H9 (cell line): ENCODE measurements at regions not wholly inside any gene's neighbourhood (a gene's known extent, or its start where the extent isn't known, plus 50 kb on each side); places are given as distances from the start of the nearest gene placed in this dataset.
A peak's percentile ranks its signal among the peaks of the same experiment; 100 is the strongest.

ENCODE experiments used
- DNase-seq: peaks from one replicate; pipeline ENCODE4 v3.0.0-alpha.2; 2017
- H2AFZ ChIP-seq: one replicate; pipeline ENCODE4 v1.6.1; 2013; ENCODE audit warnings: mild to moderate bottlenecking, low read length, control low read depth, moderate library complexity
- H2AK5ac ChIP-seq: 2 replicates; pipeline ENCODE4 v1.6.1; 2013; ENCODE audit warnings: low read length, control low read depth, mixed read lengths; ENCODE audit not compliant: insufficient read length
- H2BK120ac ChIP-seq: one replicate; pipeline ENCODE4 v1.6.1; 2013; ENCODE audit warnings: low read depth, mild to moderate bottlenecking, low read length, control low read depth, inconsistent platforms; ENCODE audit not compliant: poor library complexity, severe bottlenecking
- H2BK12ac ChIP-seq: 2 replicates; pipeline ENCODE4 v1.6.1; 2013; ENCODE audit warnings: low read length, control low read depth, mixed read lengths, low read depth; ENCODE audit not compliant: insufficient read length
- H2BK15ac ChIP-seq: 2 replicates; pipeline ENCODE4 v1.6.1; 2013; ENCODE audit warnings: low read depth, low read length, control low read depth
- H2BK20ac ChIP-seq: one replicate; pipeline ENCODE4 v1.6.1; 2013; ENCODE audit warnings: low read depth, mild to moderate bottlenecking, low read length, control low read depth, inconsistent platforms; ENCODE audit not compliant: poor library complexity, severe bottlenecking
- H2BK5ac ChIP-seq: 2 replicates; pipeline ENCODE4 v1.6.1; 2013; ENCODE audit warnings: low read length, control low read depth, mixed read lengths; ENCODE audit not compliant: insufficient read length
- H3K14ac ChIP-seq: 2 replicates; pipeline ENCODE4 v1.6.1; 2013; ENCODE audit warnings: low read length, control low read depth; ENCODE audit not compliant: insufficient read depth
- H3K18ac ChIP-seq: 2 replicates; pipeline ENCODE4 v1.6.1; 2013; ENCODE audit warnings: low read depth, mild to moderate bottlenecking, mixed read lengths, low read length, control low read depth; ENCODE audit not compliant: insufficient read length
- H3K23ac ChIP-seq: 2 replicates; pipeline ENCODE4 v1.6.1; 2013; ENCODE audit warnings: low read length, control low read depth, mixed read lengths, low read depth; ENCODE audit not compliant: insufficient read length
- H3K23me2 ChIP-seq: 2 replicates; pipeline ENCODE4 v1.6.1; 2013; ENCODE audit warnings: low read depth, mild to moderate bottlenecking, mixed read lengths, low read length, control low read depth; ENCODE audit not compliant: insufficient read length, poor library complexity, severe bottlenecking
- H3K27ac ChIP-seq: 2 replicates; pipeline ENCODE4 v1.5.1; 2013; ENCODE audit warnings: low read length, control low read depth, mixed read lengths, low read depth; ENCODE audit not compliant: insufficient read length
- H3K27me3 ChIP-seq: 2 replicates; pipeline ENCODE4 v1.6.1; 2013; ENCODE audit warnings: low read length, control low read depth, inconsistent platforms; ENCODE audit not compliant: insufficient read depth
- H3K4ac ChIP-seq: 2 replicates; pipeline ENCODE4 v1.6.1; 2013; ENCODE audit warnings: low read depth, mild to moderate bottlenecking, control low read depth, inconsistent platforms, low read length, moderate library complexity
- H3K4me1 ChIP-seq: 2 replicates; pipeline ENCODE4 v1.6.1; 2013; ENCODE audit warnings: low read length, control low read depth, inconsistent platforms; ENCODE audit not compliant: insufficient read depth
- H3K4me2 ChIP-seq: 2 replicates; pipeline ENCODE4 v1.6.1; 2013; ENCODE audit warnings: low read length, control low read depth, mixed read lengths; ENCODE audit not compliant: insufficient read length, insufficient read depth
- H3K56ac ChIP-seq: 2 replicates; pipeline ENCODE4 v1.6.1; 2013; ENCODE audit warnings: low read depth, mild to moderate bottlenecking, mixed read lengths, low read length, control low read depth; ENCODE audit not compliant: insufficient read length
- H3K79me1 ChIP-seq: 2 replicates; pipeline ENCODE4 v1.6.1; 2013; ENCODE audit warnings: low read depth, mild to moderate bottlenecking, moderate library complexity, low read length, control low read depth, inconsistent platforms; ENCODE audit not compliant: insufficient read depth, poor library complexity, severe bottlenecking
- H3K79me2 ChIP-seq: 2 replicates; pipeline ENCODE4 v1.6.1; 2013; ENCODE audit warnings: low read length, control low read depth, inconsistent platforms; ENCODE audit not compliant: insufficient read depth
- H3K9ac ChIP-seq: 2 replicates; pipeline ENCODE4 v1.6.1; 2013; ENCODE audit warnings: low read length, control low read depth, mixed read lengths; ENCODE audit not compliant: insufficient read length; ENCODE audit errors: extremely low read depth
- H3K9me3 ChIP-seq: one replicate; pipeline ENCODE4 v1.6.1; 2013; ENCODE audit warnings: low read depth, low read length, inconsistent platforms; ENCODE audit not compliant: control insufficient read depth
- H3T11ph ChIP-seq: one replicate; pipeline ENCODE4 v1.6.1; 2013; ENCODE audit warnings: mild to moderate bottlenecking, low read length, control low read depth, inconsistent platforms
- H4K20me1 ChIP-seq: one replicate; pipeline ENCODE4 v1.6.1; 2013; ENCODE audit not compliant: control insufficient read depth, insufficient read length, insufficient read depth
- H4K5ac ChIP-seq: 2 replicates; pipeline ENCODE4 v1.6.1; 2013; ENCODE audit warnings: low read depth, mild to moderate bottlenecking, mixed read lengths, low read length, control low read depth; ENCODE audit not compliant: insufficient read length
- H4K8ac ChIP-seq: replicated peaks from 2 replicates; pipeline ENCODE4 v1.6.1; 2013; ENCODE audit warnings: low read length, control low read depth, mixed read lengths, low read depth; ENCODE audit not compliant: insufficient read length
- H4K91ac ChIP-seq: 2 replicates; pipeline ENCODE4 v1.6.1; 2013; ENCODE audit warnings: low read depth, mild to moderate bottlenecking, moderate library complexity, mixed read lengths, low read length, control low read depth; ENCODE audit not compliant: insufficient read length
- H3K27ac Mint-ChIP-seq, 3 experiments: 2 replicates in 2 of 3; 3 replicates in 1 of 3; pipeline ENCODE4 v1.8.0; 2020 to 2021; ENCODE audit warnings: mixed read lengths in 3 of 3, mild to moderate bottlenecking in 1 of 3, moderate library complexity in 1 of 3
- H3K27me3 Mint-ChIP-seq: 2 replicates; pipeline ENCODE4 v1.8.0; 2021; ENCODE audit warnings: low read depth, mild to moderate bottlenecking, moderate library complexity, mixed read lengths
- H3K36me3 Mint-ChIP-seq, 3 experiments: 2 replicates in 2 of 3; 3 replicates in 1 of 3; pipeline ENCODE4 v1.8.0; 2020 to 2021; ENCODE audit warnings: low read depth in 3 of 3, mixed read lengths in 3 of 3; ENCODE audit not compliant: insufficient read depth in 1 of 3
- H3K4me1 Mint-ChIP-seq, 2 experiments: 2 replicates each; pipeline ENCODE4 v1.8.0; 2020; ENCODE audit warnings: mixed read lengths in 2 of 2
- H3K4me3 Mint-ChIP-seq, 2 experiments: 2 replicates in 1 of 2; 3 replicates in 1 of 2; pipeline ENCODE4 v1.8.0; 2020 to 2021; ENCODE audit warnings: mild to moderate bottlenecking in 2 of 2, mixed read lengths in 2 of 2, moderate library complexity in 1 of 2
- H3K9me3 Mint-ChIP-seq, 2 experiments: 2 replicates in 1 of 2; 3 replicates in 1 of 2; pipeline ENCODE4 v1.8.0; 2020; ENCODE audit warnings: mild to moderate bottlenecking in 2 of 2, mixed read lengths in 2 of 2, moderate library complexity in 1 of 2
- WGBS: extraction: QIAGEN DNeasy Blood & Tissue Kit; methylation state at CpG from one replicate; pipeline ENCODE4 v1.1.7; 2013; ENCODE audit warnings: missing lambda C conversion rate, low lambda C conversion rate, mixed read lengths; ENCODE audit not compliant: insufficient read length; ENCODE audit errors: extremely low coverage; 5-methylcytosine and 5-hydroxymethylcytosine counted together
- TF ChIP-seq, protein P1 (sequence below): fragments of 200-600 bp; sonication (generic); conservative IDR thresholded peaks from 3 replicates; pipeline ENCODE4 v1.8.0; 2021; ENCODE audit warnings: antibody characterized with exemption, mild to moderate bottlenecking

DNA sequence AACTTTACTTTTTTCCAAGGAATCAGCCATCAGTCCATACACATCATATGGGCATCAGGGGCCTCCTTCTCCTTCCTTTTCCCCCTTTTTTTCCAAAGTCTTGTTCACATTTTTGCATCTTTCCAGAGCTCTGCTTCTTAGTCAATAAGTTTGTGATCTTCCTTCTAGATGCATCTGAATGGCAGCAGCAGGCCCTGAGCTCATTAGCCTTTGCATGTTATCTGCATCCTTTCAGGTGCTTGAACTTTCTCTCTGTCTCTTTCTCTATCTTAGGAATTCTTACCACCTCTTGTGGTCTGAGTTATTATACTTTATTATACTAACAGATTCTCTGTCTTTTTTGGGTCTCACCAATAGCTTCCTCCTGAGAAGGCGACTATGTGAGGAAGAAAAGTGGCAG lies 312.4 kb upstream of the FANCL start:
- Histone ChIP-seq H2BK20ac (no peak overlapping the region), H3K4ac (no peak overlapping the region), H3K9me3 (no peaks in the 10 kb centered on the region), H4K8ac (no peak overlapping the region), H2BK5ac (no peak overlapping the region), H3K56ac (no peak overlapping the region), H3K4me2 (peak overlapping the region; percentile 16), H3K27ac (no peak overlapping the region), H3K79me2 (no peaks in the 10 kb centered on the region), H2BK120ac (no peak overlapping the region), H2AFZ (no peak overlapping the region), H3K27me3 (no peaks in the 10 kb centered on the region), H4K91ac (no peak overlapping the region), H3K4me1 (peaks cover 12% of the 10 kb centered on the region; the same call in 1 of the 2 replicates), H3K79me1 (no peaks in the 10 kb centered on the region), H2BK15ac (no peak overlapping the region), H3K23ac (no peak overlapping the region), H2AK5ac (no peak overlapping the region), H3K9ac (no peak overlapping the region), H3K23me2 (no peaks in the 10 kb centered on the region), H2BK12ac (no peak overlapping the region), H3K14ac (no peak overlapping the region), H4K5ac (no peak overlapping the region), H4K20me1 (no peaks in the 10 kb centered on the region), H3K18ac (no peak overlapping the region), H3T11ph (no peak overlapping the region)
- H3K36me3 Mint-ChIP-seq, result no peaks in the 10 kb centered on the region; a peak in 1 of 7 replicates
- TF ChIP-seq, protein P1, sequence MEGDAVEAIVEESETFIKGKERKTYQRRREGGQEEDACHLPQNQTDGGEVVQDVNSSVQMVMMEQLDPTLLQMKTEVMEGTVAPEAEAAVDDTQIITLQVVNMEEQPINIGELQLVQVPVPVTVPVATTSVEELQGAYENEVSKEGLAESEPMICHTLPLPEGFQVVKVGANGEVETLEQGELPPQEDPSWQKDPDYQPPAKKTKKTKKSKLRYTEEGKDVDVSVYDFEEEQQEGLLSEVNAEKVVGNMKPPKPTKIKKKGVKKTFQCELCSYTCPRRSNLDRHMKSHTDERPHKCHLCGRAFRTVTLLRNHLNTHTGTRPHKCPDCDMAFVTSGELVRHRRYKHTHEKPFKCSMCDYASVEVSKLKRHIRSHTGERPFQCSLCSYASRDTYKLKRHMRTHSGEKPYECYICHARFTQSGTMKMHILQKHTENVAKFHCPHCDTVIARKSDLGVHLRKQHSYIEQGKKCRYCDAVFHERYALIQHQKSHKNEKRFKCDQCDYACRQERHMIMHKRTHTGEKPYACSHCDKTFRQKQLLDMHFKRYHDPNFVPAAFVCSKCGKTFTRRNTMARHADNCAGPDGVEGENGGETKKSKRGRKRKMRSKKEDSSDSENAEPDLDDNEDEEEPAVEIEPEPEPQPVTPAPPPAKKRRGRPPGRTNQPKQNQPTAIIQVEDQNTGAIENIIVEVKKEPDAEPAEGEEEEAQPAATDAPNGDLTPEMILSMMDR, result no peak
- WGBS, result no CpG with 5 or more reads among the region's 1 CpG
- H3K27me3 Mint-ChIP-seq, result no peaks in the 10 kb centered on the region
- H3K4me1 Mint-ChIP-seq, result peaks cover 27 to 30% of the 10 kb centered on the region in 2 experiments
- H3K9me3 Mint-ChIP-seq, result no peaks in the 10 kb centered on the region; a peak in 1 of 5 replicates
- H3K27ac Mint-ChIP-seq, result peak overlapping the region in 2 of 3 experiments; percentile 2 to 42; a peak in 3 of 7 replicates
- H3K4me3 Mint-ChIP-seq, result peak overlapping the region in 1 of 2 experiments; percentile 33; a peak in 1 of 5 replicates
- no peak for DNase-seq
